ENCODE measurements at regions not wholly inside any gene's neighbourhood (a gene's known extent, or its start where the extent isn't known, plus 50 kb on each side); places are given as distances from the start of the nearest gene placed in this dataset.

DNA sequence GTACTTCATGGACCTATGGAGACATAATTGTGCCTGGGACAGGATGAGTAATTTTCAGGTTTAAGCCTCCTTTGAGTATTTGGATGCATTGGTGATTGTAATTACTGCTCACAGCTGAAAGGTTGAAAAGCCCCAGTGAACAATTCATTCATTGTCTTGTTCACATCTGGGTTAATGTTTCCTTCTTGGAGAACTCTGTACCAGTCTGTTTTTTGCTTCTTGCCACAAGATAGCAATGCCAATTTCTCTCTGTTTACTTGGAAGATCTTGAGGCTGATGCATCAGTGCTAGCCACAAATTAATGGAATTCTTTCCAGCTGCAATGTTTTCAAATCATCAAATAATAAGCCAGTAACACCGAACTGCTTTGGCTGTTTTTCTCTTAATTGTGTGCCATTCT, 207.8 kb downstream of the BMP2 start:
- TF ChIP-seq YY2 (tag by site-specific recombination; IDR thresholded peaks at IDR 0.05) (no peak), ZNF2 (tag by site-specific recombination; IDR thresholded peaks at IDR 0.05) (no peak)
- TF ChIP-seq, protein P1, sequence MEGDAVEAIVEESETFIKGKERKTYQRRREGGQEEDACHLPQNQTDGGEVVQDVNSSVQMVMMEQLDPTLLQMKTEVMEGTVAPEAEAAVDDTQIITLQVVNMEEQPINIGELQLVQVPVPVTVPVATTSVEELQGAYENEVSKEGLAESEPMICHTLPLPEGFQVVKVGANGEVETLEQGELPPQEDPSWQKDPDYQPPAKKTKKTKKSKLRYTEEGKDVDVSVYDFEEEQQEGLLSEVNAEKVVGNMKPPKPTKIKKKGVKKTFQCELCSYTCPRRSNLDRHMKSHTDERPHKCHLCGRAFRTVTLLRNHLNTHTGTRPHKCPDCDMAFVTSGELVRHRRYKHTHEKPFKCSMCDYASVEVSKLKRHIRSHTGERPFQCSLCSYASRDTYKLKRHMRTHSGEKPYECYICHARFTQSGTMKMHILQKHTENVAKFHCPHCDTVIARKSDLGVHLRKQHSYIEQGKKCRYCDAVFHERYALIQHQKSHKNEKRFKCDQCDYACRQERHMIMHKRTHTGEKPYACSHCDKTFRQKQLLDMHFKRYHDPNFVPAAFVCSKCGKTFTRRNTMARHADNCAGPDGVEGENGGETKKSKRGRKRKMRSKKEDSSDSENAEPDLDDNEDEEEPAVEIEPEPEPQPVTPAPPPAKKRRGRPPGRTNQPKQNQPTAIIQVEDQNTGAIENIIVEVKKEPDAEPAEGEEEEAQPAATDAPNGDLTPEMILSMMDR (tag by site-specific recombination; IDR thresholded peaks at IDR 0.05) = no peak
- TF ChIP-seq, protein P2, sequence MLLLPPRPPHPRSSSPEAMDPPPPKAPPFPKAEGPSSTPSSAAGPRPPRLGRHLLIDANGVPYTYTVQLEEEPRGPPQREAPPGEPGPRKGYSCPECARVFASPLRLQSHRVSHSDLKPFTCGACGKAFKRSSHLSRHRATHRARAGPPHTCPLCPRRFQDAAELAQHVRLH (tag by site-specific recombination; IDR thresholded peaks at IDR 0.05) = no peak
- TF ChIP-seq, protein P3, sequence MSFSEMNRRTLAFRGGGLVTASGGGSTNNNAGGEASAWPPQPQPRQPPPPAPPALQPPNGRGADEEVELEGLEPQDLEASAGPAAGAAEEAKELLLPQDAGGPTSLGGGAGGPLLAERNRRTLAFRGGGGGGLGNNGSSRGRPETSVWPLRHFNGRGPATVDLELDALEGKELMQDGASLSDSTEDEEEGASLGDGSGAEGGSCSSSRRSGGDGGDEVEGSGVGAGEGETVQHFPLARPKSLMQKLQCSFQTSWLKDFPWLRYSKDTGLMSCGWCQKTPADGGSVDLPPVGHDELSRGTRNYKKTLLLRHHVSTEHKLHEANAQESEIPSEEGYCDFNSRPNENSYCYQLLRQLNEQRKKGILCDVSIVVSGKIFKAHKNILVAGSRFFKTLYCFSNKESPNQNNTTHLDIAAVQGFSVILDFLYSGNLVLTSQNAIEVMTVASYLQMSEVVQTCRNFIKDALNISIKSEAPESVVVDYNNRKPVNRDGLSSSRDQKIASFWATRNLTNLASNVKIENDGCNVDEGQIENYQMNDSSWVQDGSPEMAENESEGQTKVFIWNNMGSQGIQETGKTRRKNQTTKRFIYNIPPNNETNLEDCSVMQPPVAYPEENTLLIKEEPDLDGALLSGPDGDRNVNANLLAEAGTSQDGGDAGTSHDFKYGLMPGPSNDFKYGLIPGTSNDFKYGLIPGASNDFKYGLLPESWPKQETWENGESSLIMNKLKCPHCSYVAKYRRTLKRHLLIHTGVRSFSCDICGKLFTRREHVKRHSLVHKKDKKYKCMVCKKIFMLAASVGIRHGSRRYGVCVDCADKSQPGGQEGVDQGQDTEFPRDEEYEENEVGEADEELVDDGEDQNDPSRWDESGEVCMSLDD (tag by site-specific recombination; IDR thresholded peaks at IDR 0.05) = no peak
